Heart left ventricle (tissue), 13 donors: ENCODE measurements at regions not wholly inside any gene's neighbourhood (a gene's known extent, or its start where the extent isn't known, plus 50 kb on each side); places are given as distances from the start of the nearest gene placed in this dataset.

Source experiments
- CTCF ChIP-seq, 12 donors: fragments of 200-600 bp; sonication (generic) in 4 of 12; IDR thresholded peaks; one replicate each; pipeline versions ENCODE4 v1.5.0 to v1.8.0; 2018 to 2022; ENCODE audit warnings: antibody characterized with exemption in 12 of 12, mild to moderate bottlenecking in 5 of 12
- POLR2A ChIP-seq, 2 donors: fragments of 450-650 bp; IDR thresholded peaks; one replicate each; pipeline ENCODE4 v1.6.1; 2017; ENCODE audit warnings: antibody characterized with exemption in 2 of 2, mild to moderate bottlenecking in 2 of 2, moderate library complexity in 2 of 2
- donor health status: ischemic (EF 13 %, LVEDD 7.1; RV severe dilation, severe dysfunction).
- donor health status: DM: no; HTN: yes; CAD: no.
- donor health status: DM: no; HTN: no; CAD: no.
- donor health status: ischemic (EF 25% LVEDD 6.9; RV normal size, moderate dysfunction).
- donor health status: ischemic (EF 25% LVEDD 5.7; RV mildly dilated, moderate dysfunction).
- donor health status: ischemic (EF 35%, LVEDD 5.7; RV mildly dilated, moderate dysfunction).
- donor health status: nonischemic (EF 11% LVEDD 7.7; RV severe dilation, severe dysfunction).
- donor health status: DM: yes; HTN: yes; CAD: no.
- donor health status: PGD.
- donor health status: ischemic (EF 29% LVEDD 5.4; RV normal size, mild dysfunction).
- donor health status: nonischemic (EF 23%, LVEDD 6.1; RV moderate dilation, normal function).

GRCh38 chr12:73361156-73361863 is 1089.1 kb downstream of the TRHDE start:
- TF ChIP-seq CTCF (IDR thresholded peaks at IDR 0.05) (no peak), POLR2A (IDR thresholded peaks at IDR 0.05) (no peak)
